HG03342 (cell line): ENCODE measurements at regions not wholly inside any gene's neighbourhood (a gene's known extent, or its start where the extent isn't known, plus 50 kb on each side); places are given as distances from the start of the nearest gene placed in this dataset.

ENCODE experiments used
- ATAC-seq: cut with Tn5 transposase; IDR thresholded peaks from one replicate; pipeline ENCODE4 v1.9.1; 2021; ENCODE audit warnings: mild to moderate bottlenecking, moderate library complexity; ENCODE audit not compliant: unreplicated experiment

- ATAC-seq, result no peak
Observed at GRCh38 chr15:46591462-46591861, 956.6 kb downstream of the SQOR start.

- no peak for ATAC-seq
Observed at GRCh38 chr15:46595016-46595415, 960.2 kb downstream of the SQOR start.

GRCh38 chr15:46607077-46607476, 972.2 kb downstream of the SQOR start:
- ATAC-seq, result no peak

- no peak for ATAC-seq
Observed at GRCh38 chr15:46616033-46616432, 981.2 kb downstream of the SQOR start.

GRCh38 chr15:46617507-46617906, 982.7 kb downstream of the SQOR start:
- no peak for ATAC-seq

- ATAC-seq, result no peak
Observed at GRCh38 chr15:46618984-46619383, 984.2 kb downstream of the SQOR start.

GRCh38 chr15:46620392-46621013, 985.7 kb downstream of the SQOR start:
- ATAC-seq, result no peak

- ATAC-seq, result no peak
Observed at GRCh38 chr15:46622851-46623250, 988.0 kb downstream of the SQOR start.

GRCh38 chr15:46636206-46636605, 1001.4 kb downstream of the SQOR start:
- no peak for ATAC-seq

- ATAC-seq, result no peak
Observed at GRCh38 chr15:46644501-46645481, 1010.0 kb downstream of the SQOR start.

GRCh38 chr15:46646490-46646889, 1011.7 kb downstream of the SQOR start:
- ATAC-seq, result no peak

GRCh38 chr15:46647046-46647445, 1012.2 kb downstream of the SQOR start:
- no peak for ATAC-seq

GRCh38 chr15:46652266-46652665, 1017.4 kb downstream of the SQOR start:
- ATAC-seq, result no peak

- ATAC-seq, result no peak
Observed at GRCh38 chr15:46654993-46655392, 1020.2 kb downstream of the SQOR start.

GRCh38 chr15:46660096-46660842, 1025.4 kb downstream of the SQOR start:
- ATAC-seq, result no peak

GRCh38 chr15:46670258-46670657, 1035.4 kb downstream of the SQOR start:
- ATAC-seq, result no peak

- ATAC-seq, result no peak
Observed at GRCh38 chr15:46671336-46671735, 1036.5 kb downstream of the SQOR start.

- ATAC-seq, result no peak
Observed at GRCh38 chr15:46672041-46672440, 1037.2 kb downstream of the SQOR start.

- no peak for ATAC-seq
Observed at GRCh38 chr15:46676233-46677206, 1040.8 kb upstream of the SEMA6D start.

GRCh38 chr15:46677491-46677890, 1039.8 kb upstream of the SEMA6D start:
- ATAC-seq, result no peak
